GM12865 (cell line): ENCODE measurements at regions not wholly inside any gene's neighbourhood (a gene's known extent, or its start where the extent isn't known, plus 50 kb on each side); places are given as distances from the start of the nearest gene placed in this dataset.

Experiments
- DNase-seq: peaks from one replicate; pipeline ENCODE4 v3.0.0; 2010; ENCODE audit warnings: low read depth
- H3K4me3 ChIP-seq: 2 replicates; pipeline ENCODE4 v1.5.1; 2011; ENCODE audit warnings: mild to moderate bottlenecking, low read depth, low read length, control low read depth
- CTCF ChIP-seq: IDR thresholded peaks from 2 replicates; pipeline ENCODE4 v1.5.1; 2011; ENCODE audit warnings: low read length, control low read depth, low read depth, inconsistent platforms; ENCODE audit not compliant: insufficient read depth; ENCODE audit errors: missing control alignments

- H3K4me3 ChIP-seq = no peak overlapping the region
- no peak for TF ChIP-seq CTCF
- DNase-seq = no peak
Observed at GRCh38 chr2:150165988-150166312, 321.5 kb downstream of the RND3 start.

GRCh38 chr2:150165442-150165841 lies 322.0 kb downstream of the RND3 start:
- no peak for TF ChIP-seq CTCF
- no peak for DNase-seq
- H3K4me3 ChIP-seq = no peak overlapping the region

GRCh38 chr2:150162241-150162942 lies 325.1 kb downstream of the RND3 start:
- no peak for TF ChIP-seq CTCF
- DNase-seq = no peak
- H3K4me3 ChIP-seq = no peak overlapping the region

- no peak for DNase-seq
- H3K4me3 ChIP-seq = no peak overlapping the region
- no peak for TF ChIP-seq CTCF
Observed at GRCh38 chr2:150160058-150160457, 327.4 kb downstream of the RND3 start.

GRCh38 chr2:150159300-150159699 lies 328.2 kb downstream of the RND3 start:
- no peak for TF ChIP-seq CTCF

GRCh38 chr2:150156876-150157275 lies 330.6 kb downstream of the RND3 start:
- TF ChIP-seq CTCF = no peak
- no peak overlapping the region for H3K4me3 ChIP-seq
- no peak for DNase-seq

More at GRCh38 chr2:150159300-150159699, 328.2 kb downstream of the RND3 start:
- H3K4me3 ChIP-seq = no peak overlapping the region
- no peak for DNase-seq

GRCh38 chr2:150156415-150156814 lies 331.1 kb downstream of the RND3 start:
- no peak for DNase-seq
- TF ChIP-seq CTCF = no peak
- no peak overlapping the region for H3K4me3 ChIP-seq
